Esophagus squamous epithelium (tissue), 4 donors: ENCODE measurements at regions not wholly inside any gene's neighbourhood (a gene's known extent, or its start where the extent isn't known, plus 50 kb on each side); places are given as distances from the start of the nearest gene placed in this dataset.

Experiments
- POLR2A ChIP-seq, 4 donors: fragments of 450-650 bp; IDR thresholded peaks; one replicate each; pipeline ENCODE4 v1.6.1; 2017; ENCODE audit warnings: antibody characterized with exemption in 4 of 4, mild to moderate bottlenecking in 4 of 4, moderate library complexity in 3 of 4
- TF ChIP-seq, protein P1 (sequence below), 6 experiments: fragments of 450-650 bp in 4 of 6; fragments of 200-600 bp in 2 of 6; sonication (generic) in 2 of 6; IDR thresholded peaks; one replicate each; pipeline ENCODE4 v1.5.1; 2016 to 2019; ENCODE audit warnings: antibody characterized with exemption in 6 of 6, mild to moderate bottlenecking in 4 of 6, moderate library complexity in 4 of 6

DNA sequence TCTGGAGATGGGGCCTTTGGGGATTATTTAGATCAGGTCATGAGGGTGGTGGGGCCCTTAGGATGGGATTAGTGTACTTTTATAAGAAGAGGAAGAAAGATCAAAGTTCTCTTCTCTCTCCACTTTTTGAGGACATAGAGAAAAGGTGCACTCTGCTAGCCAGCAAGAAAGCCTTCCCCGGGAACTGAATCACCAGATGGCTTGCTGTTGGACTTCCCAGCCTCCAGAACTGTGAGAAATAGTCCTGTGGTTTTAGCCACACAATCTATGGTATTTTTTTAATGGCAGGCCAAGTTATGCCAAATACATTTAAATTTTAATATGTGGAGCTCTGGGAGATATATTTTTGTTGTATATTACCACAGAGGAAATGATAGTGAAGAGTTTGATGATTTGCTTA lies 385.8 kb downstream of the KLF12 start:
- TF ChIP-seq, protein P1, sequence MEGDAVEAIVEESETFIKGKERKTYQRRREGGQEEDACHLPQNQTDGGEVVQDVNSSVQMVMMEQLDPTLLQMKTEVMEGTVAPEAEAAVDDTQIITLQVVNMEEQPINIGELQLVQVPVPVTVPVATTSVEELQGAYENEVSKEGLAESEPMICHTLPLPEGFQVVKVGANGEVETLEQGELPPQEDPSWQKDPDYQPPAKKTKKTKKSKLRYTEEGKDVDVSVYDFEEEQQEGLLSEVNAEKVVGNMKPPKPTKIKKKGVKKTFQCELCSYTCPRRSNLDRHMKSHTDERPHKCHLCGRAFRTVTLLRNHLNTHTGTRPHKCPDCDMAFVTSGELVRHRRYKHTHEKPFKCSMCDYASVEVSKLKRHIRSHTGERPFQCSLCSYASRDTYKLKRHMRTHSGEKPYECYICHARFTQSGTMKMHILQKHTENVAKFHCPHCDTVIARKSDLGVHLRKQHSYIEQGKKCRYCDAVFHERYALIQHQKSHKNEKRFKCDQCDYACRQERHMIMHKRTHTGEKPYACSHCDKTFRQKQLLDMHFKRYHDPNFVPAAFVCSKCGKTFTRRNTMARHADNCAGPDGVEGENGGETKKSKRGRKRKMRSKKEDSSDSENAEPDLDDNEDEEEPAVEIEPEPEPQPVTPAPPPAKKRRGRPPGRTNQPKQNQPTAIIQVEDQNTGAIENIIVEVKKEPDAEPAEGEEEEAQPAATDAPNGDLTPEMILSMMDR (IDR thresholded peaks at IDR 0.05), result no peak
- no peak for TF ChIP-seq POLR2A (IDR thresholded peaks at IDR 0.05)
